ENCODE measurements at regions not wholly inside any gene's neighbourhood (a gene's known extent, or its start where the extent isn't known, plus 50 kb on each side); places are given as distances from the start of the nearest gene placed in this dataset.

- TF ChIP-seq POLR2A (IDR thresholded peaks at IDR 0.05; ENCODE audit: extremely low read depth, insufficient read length) (no peak), CTCF (IDR thresholded peaks at IDR 0.05; ENCODE audit: low read depth, low read length) (no peak), MYC (IDR thresholded peaks at IDR 0.05; ENCODE audit: low read depth, low read length) (no peak), MAX (IDR thresholded peaks at IDR 0.05; ENCODE audit: low read depth, low read length) (no peak)
- no peak for DNase-seq (ENCODE audit: low read depth)
- H3K4me3 ChIP-seq (ENCODE audit: low read depth, low read length) = no peak overlapping the region
These were observed 808.4 kb downstream of the IGSF11 start for GRCh38 chr3:118226206-118226605.

- TF ChIP-seq MAX (IDR thresholded peaks at IDR 0.05; ENCODE audit: low read depth, low read length) (no peak), POLR2A (IDR thresholded peaks at IDR 0.05; ENCODE audit: extremely low read depth, insufficient read length) (no peak), MYC (IDR thresholded peaks at IDR 0.05; ENCODE audit: low read depth, low read length) (no peak), CTCF (IDR thresholded peaks at IDR 0.05; ENCODE audit: low read depth, low read length) (no peak)
- no peak for DNase-seq (ENCODE audit: low read depth)
- no peak overlapping the region for H3K4me3 ChIP-seq (ENCODE audit: low read depth, low read length)
These were observed 807.5 kb downstream of the IGSF11 start for GRCh38 chr3:118227191-118227590.

- TF ChIP-seq POLR2A (IDR thresholded peaks at IDR 0.05; ENCODE audit: extremely low read depth, insufficient read length) (no peak), MYC (IDR thresholded peaks at IDR 0.05; ENCODE audit: low read depth, low read length) (no peak), MAX (IDR thresholded peaks at IDR 0.05; ENCODE audit: low read depth, low read length) (no peak), CTCF (IDR thresholded peaks at IDR 0.05; ENCODE audit: low read depth, low read length) (no peak)
These were observed 806.5 kb downstream of the IGSF11 start for GRCh38 chr3:118228151-118228550.

GRCh38 chr3:118229196-118229595 is 805.5 kb downstream of the IGSF11 start:
- TF ChIP-seq MYC (IDR thresholded peaks at IDR 0.05; ENCODE audit: low read depth, low read length) = no peak
- no peak for TF ChIP-seq MAX (IDR thresholded peaks at IDR 0.05; ENCODE audit: low read depth, low read length)
- no peak for TF ChIP-seq CTCF (IDR thresholded peaks at IDR 0.05; ENCODE audit: low read depth, low read length)
- no peak for TF ChIP-seq POLR2A (IDR thresholded peaks at IDR 0.05; ENCODE audit: extremely low read depth, insufficient read length)
- H3K4me3 ChIP-seq (ENCODE audit: low read depth, low read length) = no peak overlapping the region
- no peak for DNase-seq (ENCODE audit: low read depth)

More at GRCh38 chr3:118228151-118228550, 806.5 kb downstream of the IGSF11 start:
- no peak overlapping the region for H3K4me3 ChIP-seq (ENCODE audit: low read depth, low read length)
- no peak for DNase-seq (ENCODE audit: low read depth)

GRCh38 chr3:118231578-118231977 is 803.1 kb downstream of the IGSF11 start:
- TF ChIP-seq MYC (IDR thresholded peaks at IDR 0.05; ENCODE audit: low read depth, low read length) = no peak
- TF ChIP-seq CTCF (IDR thresholded peaks at IDR 0.05; ENCODE audit: low read depth, low read length) = no peak
- no peak for TF ChIP-seq MAX (IDR thresholded peaks at IDR 0.05; ENCODE audit: low read depth, low read length)
- TF ChIP-seq POLR2A (IDR thresholded peaks at IDR 0.05; ENCODE audit: extremely low read depth, insufficient read length) = no peak
- H3K4me3 ChIP-seq (ENCODE audit: low read depth, low read length) = no peak overlapping the region
- no peak for DNase-seq (ENCODE audit: low read depth)

GRCh38 chr3:118239253-118239652 is 795.4 kb downstream of the IGSF11 start:
- DNase-seq (ENCODE audit: low read depth) = no peak
- no peak overlapping the region for H3K4me3 ChIP-seq (ENCODE audit: low read depth, low read length)
- TF ChIP-seq POLR2A (IDR thresholded peaks at IDR 0.05; ENCODE audit: extremely low read depth, insufficient read length) (no peak), CTCF (IDR thresholded peaks at IDR 0.05; ENCODE audit: low read depth, low read length) (no peak), MYC (IDR thresholded peaks at IDR 0.05; ENCODE audit: low read depth, low read length) (no peak), MAX (IDR thresholded peaks at IDR 0.05; ENCODE audit: low read depth, low read length) (no peak)
